Activated CD4-positive, alpha-beta memory T cell treated with anti-CD3 and anti-CD28 coated beads, Interleukin-2, amount 10 ng/mL, durations not matched to agents 7 days and 5 days (primary cell): ENCODE measurements at regions not wholly inside any gene's neighbourhood (a gene's known extent, or its start where the extent isn't known, plus 50 kb on each side); places are given as distances from the start of the nearest gene placed in this dataset.

Experiments used
- CTCF ChIA-PET: fragments of 350-600 bp; sonication (Branson Sonifier 250); formaldehyde crosslinking; loops from one replicate; lab custom pipeline; 2021; ENCODE audit warnings: antibody characterized with exemption, inconsistent platforms; lab: Charles Lee
- POLR2A ChIA-PET: fragments of 350-600 bp; sonication (Branson Sonifier 250); formaldehyde crosslinking; loops from one replicate; lab custom pipeline; 2021; ENCODE audit warnings: antibody characterized with exemption; lab: Charles Lee
- DNase-seq: peaks from one replicate; pipeline ENCODE4 v3.0.0-alpha.2; 2020
- H3K27ac Mint-ChIP-seq: one replicate; pipeline ENCODE4 v1.8.0; 2021; ENCODE audit warnings: mild to moderate bottlenecking, mixed read lengths
- H3K27me3 Mint-ChIP-seq: one replicate; pipeline ENCODE4 v1.8.0; 2021; ENCODE audit warnings: mixed read lengths
- H3K36me3 Mint-ChIP-seq: one replicate; pipeline ENCODE4 v1.8.0; 2021; ENCODE audit warnings: low read depth, mixed read lengths
- H3K4me1 Mint-ChIP-seq: one replicate; pipeline ENCODE4 v1.8.0; 2021; ENCODE audit warnings: mixed read lengths
- H3K4me3 Mint-ChIP-seq: one replicate; pipeline ENCODE4 v1.8.0; 2021; ENCODE audit warnings: mild to moderate bottlenecking, mixed read lengths
- H3K9me3 Mint-ChIP-seq: one replicate; pipeline ENCODE4 v1.8.0; 2021; ENCODE audit warnings: mixed read lengths

DNA sequence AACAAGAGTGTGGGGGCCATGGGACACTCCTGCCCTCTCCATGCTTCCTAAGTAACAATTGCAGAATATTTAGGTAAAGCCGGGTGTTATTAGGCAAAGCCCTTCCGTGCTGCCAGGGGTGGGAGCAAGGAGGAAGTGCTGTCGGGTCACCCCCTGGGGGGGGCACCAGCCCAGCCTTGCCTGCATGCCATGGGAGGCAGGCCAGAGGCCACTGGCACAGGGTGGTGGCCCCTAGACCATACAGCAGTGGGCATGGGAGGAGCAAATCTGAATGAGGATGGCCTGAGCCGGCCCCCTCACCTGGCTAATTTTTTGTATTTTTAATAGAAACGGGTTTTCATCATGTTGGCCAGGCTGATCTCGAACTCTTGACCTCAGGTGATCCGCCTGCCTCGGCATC lies 355.7 kb upstream of the CDH8 start:
- H3K4me3 Mint-ChIP-seq, result no peak overlapping the region
- H3K9me3 Mint-ChIP-seq, result peaks cover 22% of the 10 kb centered on the region
- H3K4me1 Mint-ChIP-seq, result no peaks in the 10 kb centered on the region
- no peak overlapping the region for H3K27ac Mint-ChIP-seq
- no peak for DNase-seq
- CTCF ChIA-PET, result no interaction called here
- no peaks in the 10 kb centered on the region for H3K27me3 Mint-ChIP-seq
- no peaks in the 10 kb centered on the region for H3K36me3 Mint-ChIP-seq
- POLR2A ChIA-PET, result no interaction called here

DNA sequence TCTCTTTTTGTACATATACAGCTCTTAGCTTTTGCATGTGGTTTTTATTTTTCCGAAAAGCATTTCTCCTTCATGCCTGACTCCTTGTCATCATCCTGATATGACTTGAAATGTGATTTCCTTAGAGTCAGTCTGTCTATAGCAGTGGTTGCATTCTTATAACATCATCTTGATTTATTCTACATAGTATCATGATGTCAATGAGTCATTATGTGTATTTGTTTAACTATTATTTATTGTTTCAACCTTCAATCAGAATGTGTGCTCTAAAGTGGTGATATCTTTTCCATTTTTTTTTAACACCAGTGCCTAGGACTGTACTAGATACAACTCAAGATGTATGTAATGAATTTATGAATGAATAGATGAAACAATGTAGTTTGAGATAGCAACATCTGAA lies 354.9 kb upstream of the CDH8 start:
- Mint-ChIP-seq H3K4me3 (no peak overlapping the region), H3K27ac (no peak overlapping the region)
- POLR2A ChIA-PET, result no interaction called here

DNA sequence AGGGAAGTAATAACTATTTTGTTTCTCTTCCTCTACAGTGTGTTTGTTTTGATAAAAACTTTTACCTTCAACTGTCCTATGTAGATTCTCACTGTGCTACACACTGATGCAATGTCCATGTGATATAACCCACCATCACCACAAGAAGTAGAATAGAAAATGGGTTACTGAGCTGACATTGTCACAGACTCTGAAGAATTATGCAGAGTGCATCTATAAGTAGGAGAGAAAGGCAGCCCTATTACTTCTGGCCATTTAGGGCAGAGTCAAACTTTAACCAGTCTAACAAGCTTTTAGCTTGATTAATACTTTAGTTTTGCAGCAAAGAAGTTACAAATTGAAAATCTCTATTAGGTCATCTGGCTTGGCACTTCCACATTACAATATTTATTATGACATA lies 354.0 kb upstream of the CDH8 start:
- H3K27ac Mint-ChIP-seq, result no peak overlapping the region
- no peaks in the 10 kb centered on the region for H3K36me3 Mint-ChIP-seq
- CTCF ChIA-PET, result no interaction called here
- no peak for DNase-seq
- no peaks in the 10 kb centered on the region for H3K4me1 Mint-ChIP-seq
- H3K27me3 Mint-ChIP-seq, result no peaks in the 10 kb centered on the region
- POLR2A ChIA-PET, result no interaction called here
- no peak overlapping the region for H3K4me3 Mint-ChIP-seq
- H3K9me3 Mint-ChIP-seq, result peaks cover 19% of the 10 kb centered on the region

More for the DNA sequence above, 354.9 kb upstream of the CDH8 start:
- no peak for DNase-seq
- no peaks in the 10 kb centered on the region for H3K4me1 Mint-ChIP-seq
- H3K36me3 Mint-ChIP-seq, result no peaks in the 10 kb centered on the region
- CTCF ChIA-PET, result no interaction called here
- peaks cover 18% of the 10 kb centered on the region for H3K9me3 Mint-ChIP-seq
- no peaks in the 10 kb centered on the region for H3K27me3 Mint-ChIP-seq

DNA sequence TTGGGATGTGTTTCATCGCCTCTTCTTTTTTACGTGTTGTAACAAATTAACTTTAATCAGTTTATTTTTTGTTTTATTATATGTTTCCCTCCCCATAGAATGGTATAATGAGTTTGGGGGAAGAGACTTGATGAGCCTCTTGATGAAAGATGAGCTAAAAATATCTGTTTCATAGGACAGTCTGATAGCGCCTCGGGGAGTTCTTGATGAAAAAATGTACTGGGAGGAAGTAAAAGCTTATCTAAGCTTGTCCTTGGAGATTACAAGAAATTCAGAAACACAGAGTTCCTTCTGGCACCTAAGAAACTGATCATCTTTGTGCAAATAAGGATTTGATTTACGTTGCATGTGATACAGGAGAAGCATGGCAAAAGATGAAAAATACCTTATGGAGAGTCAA lies 350.2 kb upstream of the CDH8 start:
- ChIA-PET POLR2A (no interaction called here), CTCF (no interaction called here)
- no peak overlapping the region for H3K27ac Mint-ChIP-seq
- no peaks in the 10 kb centered on the region for H3K4me1 Mint-ChIP-seq
- H3K4me3 Mint-ChIP-seq, result no peak overlapping the region
- H3K9me3 Mint-ChIP-seq, result peaks cover 17% of the 10 kb centered on the region
- H3K27me3 Mint-ChIP-seq, result no peaks in the 10 kb centered on the region
- no peaks in the 10 kb centered on the region for H3K36me3 Mint-ChIP-seq
- no peak for DNase-seq

DNA sequence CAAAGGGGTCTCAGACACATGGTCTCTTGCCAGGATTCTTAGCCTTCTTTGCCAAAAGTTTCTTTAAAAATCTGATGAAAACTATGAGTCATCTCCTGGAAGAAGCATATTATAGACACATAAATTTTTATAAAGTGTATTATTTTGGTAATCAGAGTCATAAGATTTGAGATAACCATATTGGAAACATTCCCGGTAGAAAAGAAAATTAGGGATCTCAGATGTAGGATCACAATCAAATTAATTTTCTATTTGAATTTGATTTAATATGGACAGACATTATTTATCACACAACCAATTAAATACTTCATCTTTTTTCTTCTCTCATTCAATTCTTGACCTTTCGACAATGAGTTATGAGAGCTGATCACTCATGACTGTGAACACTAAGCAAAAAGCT lies 347.7 kb upstream of the CDH8 start:
- H3K4me1 Mint-ChIP-seq, result no peaks in the 10 kb centered on the region
- H3K4me3 Mint-ChIP-seq, result no peak overlapping the region
- H3K27ac Mint-ChIP-seq, result no peak overlapping the region
- ChIA-PET CTCF (no interaction called here), POLR2A (no interaction called here)
- H3K27me3 Mint-ChIP-seq, result no peaks in the 10 kb centered on the region
- no peak for DNase-seq
- peaks cover 9% of the 10 kb centered on the region for H3K9me3 Mint-ChIP-seq
- no peaks in the 10 kb centered on the region for H3K36me3 Mint-ChIP-seq

DNA sequence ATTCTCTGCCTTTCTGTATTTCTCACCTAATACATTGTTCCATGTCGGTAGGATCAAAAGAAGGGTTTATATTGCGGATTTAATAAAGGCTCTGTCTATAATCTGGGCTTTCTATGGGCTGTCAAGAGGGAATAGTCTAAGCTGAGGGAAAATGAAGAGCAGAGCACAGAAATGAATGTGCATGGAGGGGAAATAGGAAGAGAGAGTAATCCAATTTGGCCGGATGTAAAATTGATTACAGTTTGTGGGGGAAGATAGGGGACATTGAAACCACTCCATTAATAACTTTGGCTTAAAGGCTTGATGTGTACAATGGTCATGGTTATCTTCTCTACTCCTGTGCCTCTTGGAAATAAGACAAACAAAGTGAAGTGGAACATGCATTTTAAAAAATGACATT lies 334.2 kb upstream of the CDH8 start:
- Mint-ChIP-seq H3K4me1 (no peaks in the 10 kb centered on the region), H3K9me3 (peaks cover 18% of the 10 kb centered on the region), H3K27ac (no peak overlapping the region), H3K36me3 (no peaks in the 10 kb centered on the region), H3K4me3 (no peak overlapping the region), H3K27me3 (no peaks in the 10 kb centered on the region)
- DNase-seq, result no peak
- POLR2A ChIA-PET, result no interaction called here
- CTCF ChIA-PET, result no interaction called here

DNA sequence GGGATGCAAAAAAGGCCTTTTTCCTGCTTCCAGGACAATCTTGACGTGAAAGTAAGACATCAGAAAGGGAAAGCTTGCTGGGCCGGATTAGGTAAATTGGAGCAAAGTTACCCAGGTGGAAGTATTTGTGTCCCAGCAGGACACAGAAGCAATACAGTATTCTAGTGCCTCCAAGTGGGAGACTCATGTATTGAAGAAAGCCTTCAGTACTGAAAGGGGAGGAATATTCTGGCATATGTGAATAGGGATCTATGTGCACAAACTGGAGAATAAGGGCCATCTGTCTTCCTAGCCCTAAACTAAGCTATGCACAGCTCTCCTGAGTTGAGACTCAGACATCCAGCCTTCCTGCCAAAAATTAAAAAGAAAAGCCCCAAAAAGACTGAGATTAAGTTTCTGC lies 327.3 kb upstream of the CDH8 start:
- ChIA-PET CTCF (no interaction called here), POLR2A (no interaction called here)
- Mint-ChIP-seq H3K9me3 (peaks cover 18% of the 10 kb centered on the region), H3K36me3 (no peaks in the 10 kb centered on the region), H3K4me1 (no peaks in the 10 kb centered on the region), H3K4me3 (no peak overlapping the region), H3K27ac (no peak overlapping the region), H3K27me3 (no peaks in the 10 kb centered on the region)
- no peak for DNase-seq

DNA sequence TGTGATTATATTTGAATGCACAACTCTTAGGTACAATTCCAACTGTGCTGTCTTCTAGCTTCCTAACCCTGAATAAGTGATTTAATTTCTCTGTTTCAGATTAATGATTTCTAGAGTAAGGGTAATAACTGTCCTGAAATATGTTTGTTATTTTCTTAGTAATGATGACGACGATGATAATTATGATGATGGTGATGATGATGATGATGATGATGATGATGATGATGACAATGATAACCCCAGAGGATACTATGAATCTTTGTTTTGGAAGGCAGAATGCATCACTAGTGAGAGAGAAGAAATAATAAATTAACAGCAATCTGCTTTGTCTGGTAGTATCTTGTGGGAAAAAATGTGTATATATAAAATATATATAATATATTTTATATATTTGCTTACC lies 317.1 kb upstream of the CDH8 start:
- CTCF ChIA-PET, result no interaction called here
- Mint-ChIP-seq H3K4me3 (no peak overlapping the region), H3K9me3 (peaks cover 11% of the 10 kb centered on the region), H3K27me3 (no peaks in the 10 kb centered on the region), H3K27ac (no peak overlapping the region), H3K4me1 (no peaks in the 10 kb centered on the region), H3K36me3 (no peaks in the 10 kb centered on the region)
- POLR2A ChIA-PET, result no interaction called here
- DNase-seq, result no peak

DNA sequence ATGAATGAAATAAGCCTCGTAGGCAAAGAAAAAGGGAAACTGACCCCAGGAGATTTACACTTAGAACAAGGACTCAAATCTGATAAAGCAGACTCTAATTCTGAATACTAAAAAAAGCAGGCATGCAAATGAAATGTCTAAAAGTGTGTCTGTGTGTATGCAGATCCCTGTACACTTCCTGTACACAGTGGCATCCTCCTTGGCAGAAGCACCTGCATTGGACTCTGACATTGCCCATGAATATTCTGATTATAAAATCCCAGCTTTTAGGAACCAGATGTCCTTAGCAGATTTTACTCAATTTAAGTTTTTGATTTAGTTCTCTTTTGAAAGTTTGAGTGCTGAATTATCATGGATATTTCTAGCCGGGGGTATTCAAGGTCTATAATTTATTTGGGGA lies 306.0 kb upstream of the CDH8 start:
- Mint-ChIP-seq H3K4me1 (no peaks in the 10 kb centered on the region), H3K27me3 (no peaks in the 10 kb centered on the region), H3K36me3 (no peaks in the 10 kb centered on the region), H3K27ac (no peak overlapping the region), H3K9me3 (peaks cover 15% of the 10 kb centered on the region), H3K4me3 (no peak overlapping the region)
- ChIA-PET CTCF (no interaction called here), POLR2A (no interaction called here)
- DNase-seq, result no peak

DNA sequence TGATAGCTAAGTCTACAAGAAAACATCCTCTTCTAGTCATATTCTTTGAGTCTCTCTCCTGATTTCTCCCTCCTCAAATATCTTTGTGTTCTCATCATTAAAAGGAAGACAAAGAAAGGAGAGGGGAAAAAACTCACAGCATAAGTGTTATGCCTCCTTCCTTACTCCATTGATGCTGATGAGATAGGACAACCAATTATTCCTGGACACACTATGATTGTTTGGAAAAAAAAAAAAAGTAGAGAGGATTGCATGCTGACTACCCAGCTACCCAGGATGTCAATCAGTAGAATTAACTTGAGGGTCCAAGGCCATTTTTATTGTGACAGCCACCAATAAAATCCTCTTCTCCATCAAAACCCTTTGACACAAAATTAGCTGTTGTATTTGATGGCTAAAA lies 299.1 kb upstream of the CDH8 start:
- POLR2A ChIA-PET, result no interaction called here
- no peaks in the 10 kb centered on the region for H3K27me3 Mint-ChIP-seq

DNA sequence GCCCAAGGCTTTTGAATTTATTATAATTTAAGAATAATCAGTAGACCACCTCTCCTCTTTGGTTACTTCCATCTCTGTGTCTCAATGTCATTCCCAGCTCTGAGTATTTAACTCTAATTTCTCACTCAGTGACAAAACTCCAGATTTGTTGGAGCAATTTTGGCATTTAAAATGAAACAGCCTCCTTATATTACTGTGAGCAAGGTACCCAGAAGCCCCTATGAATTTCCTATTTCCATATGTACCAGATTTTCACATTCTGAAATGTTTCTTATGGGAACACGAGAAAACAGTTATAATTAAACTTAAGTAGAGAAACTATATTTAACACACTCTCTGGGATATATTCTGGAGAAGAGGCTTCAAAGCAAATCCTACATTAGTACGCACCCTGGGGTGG lies 285.4 kb upstream of the CDH8 start:
- H3K27me3 Mint-ChIP-seq, result no peaks in the 10 kb centered on the region
- H3K27ac Mint-ChIP-seq, result no peak overlapping the region
- DNase-seq, result no peak
- ChIA-PET CTCF (no interaction called here), POLR2A (no interaction called here)
- no peaks in the 10 kb centered on the region for H3K4me1 Mint-ChIP-seq
- no peaks in the 10 kb centered on the region for H3K36me3 Mint-ChIP-seq
- H3K9me3 Mint-ChIP-seq, result peaks cover 21% of the 10 kb centered on the region
- no peak overlapping the region for H3K4me3 Mint-ChIP-seq

More for the DNA sequence above, 299.1 kb upstream of the CDH8 start:
- no peaks in the 10 kb centered on the region for H3K36me3 Mint-ChIP-seq
- DNase-seq, result no peak
- no peak overlapping the region for H3K27ac Mint-ChIP-seq
- CTCF ChIA-PET, result no interaction called here
- H3K4me3 Mint-ChIP-seq, result no peak overlapping the region
- no peaks in the 10 kb centered on the region for H3K4me1 Mint-ChIP-seq
- peaks cover 3% of the 10 kb centered on the region for H3K9me3 Mint-ChIP-seq

DNA sequence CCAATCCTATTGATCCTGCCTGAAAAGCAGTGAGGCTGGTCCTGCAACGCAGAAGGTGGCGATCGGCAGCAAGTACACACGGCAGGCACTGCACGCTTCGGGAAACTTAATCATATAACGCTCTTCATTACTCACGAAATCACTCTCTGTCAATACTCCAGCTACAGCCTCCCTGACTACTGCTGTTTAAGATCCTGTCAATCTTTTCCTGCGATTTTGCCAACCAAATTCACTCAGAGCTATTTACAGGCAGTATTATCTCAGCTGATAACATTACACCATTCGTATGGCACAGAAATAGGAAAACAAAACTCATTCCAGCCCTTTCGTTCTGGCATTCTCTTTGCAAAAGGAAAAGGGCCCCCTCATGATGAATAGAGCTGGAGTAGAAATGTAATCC lies 262.4 kb upstream of the CDH8 start:
- DNase-seq, result no peak
- Mint-ChIP-seq H3K27ac (no peak overlapping the region), H3K4me1 (no peaks in the 10 kb centered on the region), H3K4me3 (no peak overlapping the region), H3K27me3 (no peaks in the 10 kb centered on the region), H3K36me3 (no peaks in the 10 kb centered on the region), H3K9me3 (peaks cover 25% of the 10 kb centered on the region)
- ChIA-PET CTCF (interaction anchor here (0.8 kb wide), 1 partner anchor 616 kb away, joined by 5 read pairs; no protein-coding TSS in a partner anchor), POLR2A (no interaction called here)

DNA sequence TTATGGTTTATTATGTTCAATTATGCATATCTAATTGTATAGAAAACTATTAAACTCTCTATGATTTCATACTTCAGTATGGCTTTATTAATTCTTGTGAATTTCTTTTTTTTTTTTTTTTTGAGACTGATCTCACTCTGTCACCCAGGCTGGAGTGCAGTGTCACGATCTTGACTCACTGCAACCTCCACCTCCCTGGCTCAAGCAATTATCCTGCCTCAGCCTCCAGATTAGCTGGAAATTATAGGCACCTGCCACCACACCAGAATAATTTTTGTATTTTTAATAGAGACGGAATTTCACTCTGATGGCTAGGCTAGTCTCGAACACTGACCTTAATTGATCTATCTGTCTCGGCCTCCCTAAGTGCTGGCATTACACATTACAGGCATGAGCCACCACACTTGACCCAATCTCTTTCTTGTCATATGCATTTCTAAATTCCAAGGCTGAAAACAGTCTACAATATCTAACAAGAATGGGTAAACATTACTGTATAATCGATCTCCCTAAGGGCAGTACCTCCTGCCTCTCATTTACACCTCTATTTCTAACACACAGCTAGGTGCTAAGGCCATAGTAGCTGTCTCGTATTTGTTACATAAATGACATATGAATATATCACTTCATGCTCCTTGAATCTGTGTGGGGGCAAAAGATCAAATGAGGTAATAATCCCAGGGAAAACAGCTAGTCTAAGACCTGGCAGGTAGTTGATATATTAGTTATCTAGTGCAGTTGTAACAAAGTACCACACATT lies 258.2 kb upstream of the CDH8 start:
- ChIA-PET CTCF (no interaction called here), POLR2A (no interaction called here)
- no peaks in the 10 kb centered on the region for H3K4me1 Mint-ChIP-seq
- peaks cover 19% of the 10 kb centered on the region for H3K9me3 Mint-ChIP-seq
- H3K4me3 Mint-ChIP-seq, result no peak overlapping the region
- no peak for DNase-seq
- no peaks in the 10 kb centered on the region for H3K36me3 Mint-ChIP-seq
- no peaks in the 10 kb centered on the region for H3K27me3 Mint-ChIP-seq
- H3K27ac Mint-ChIP-seq, result no peak overlapping the region

DNA sequence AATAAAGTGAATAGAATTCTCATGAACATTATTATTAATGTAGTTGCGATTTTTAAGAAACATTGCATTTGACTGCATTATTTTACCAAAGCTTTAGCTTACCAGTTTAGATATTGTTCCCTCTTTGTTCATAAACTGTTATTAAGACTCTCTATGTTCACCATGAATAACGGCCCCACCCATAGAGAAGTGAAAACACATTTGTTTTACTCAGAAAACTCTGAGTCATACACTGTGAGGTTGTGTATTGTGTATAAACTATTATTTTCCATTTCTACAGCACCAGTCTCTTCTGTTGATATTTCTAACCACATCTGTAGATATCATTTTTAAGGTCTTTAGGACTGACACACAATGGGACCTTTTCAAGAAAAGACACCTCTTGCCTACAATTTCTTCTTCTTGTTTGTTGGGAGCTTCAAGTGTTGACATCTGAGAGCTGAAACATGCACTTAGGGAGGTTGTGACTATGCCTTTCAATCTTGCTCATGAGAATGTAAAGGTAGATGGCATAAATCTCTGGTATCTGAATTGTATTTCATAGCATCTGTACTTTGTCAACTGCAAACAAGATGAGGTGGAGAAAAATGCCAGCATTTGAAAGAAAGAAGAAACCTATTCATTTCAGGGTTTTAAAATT lies 252.9 kb upstream of the CDH8 start:
- DNase-seq, result no peak
- POLR2A ChIA-PET, result no interaction called here
- no peak overlapping the region for H3K4me3 Mint-ChIP-seq
- H3K9me3 Mint-ChIP-seq, result peaks cover 7% of the 10 kb centered on the region
- H3K36me3 Mint-ChIP-seq, result no peaks in the 10 kb centered on the region
- no peak overlapping the region for H3K27ac Mint-ChIP-seq
- no peaks in the 10 kb centered on the region for H3K4me1 Mint-ChIP-seq
- no peaks in the 10 kb centered on the region for H3K27me3 Mint-ChIP-seq
- CTCF ChIA-PET, result no interaction called here
